ENCODE measurements at regions not wholly inside any gene's neighbourhood (a gene's known extent, or its start where the extent isn't known, plus 50 kb on each side); places are given as distances from the start of the nearest gene placed in this dataset.

DNA sequence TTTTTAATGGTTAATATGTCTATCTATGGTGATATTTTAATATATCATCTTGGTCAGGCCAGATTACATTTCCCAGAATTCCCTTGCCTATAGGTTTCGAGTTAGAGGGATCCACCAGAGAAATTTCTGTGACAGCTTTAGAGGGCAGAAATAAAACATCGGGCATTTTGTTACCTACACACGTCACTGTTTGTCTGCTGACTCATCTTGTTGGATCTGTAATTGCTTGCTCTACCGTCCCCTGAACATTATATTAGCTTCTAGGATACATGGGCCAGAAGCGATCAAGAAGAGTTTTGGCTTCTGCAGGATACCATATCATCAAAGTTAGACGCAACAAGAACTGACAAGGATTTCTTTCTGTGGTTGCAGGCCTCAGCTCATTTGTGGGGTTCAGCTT is 795.8 kb upstream of the GCFC2 start:
- Histone ChIP-seq H3K9me3 (replicated peaks in 1 of 2; ENCODE audit: control insufficient read depth in 1 of 2, insufficient read depth in 1 of 2, low read length in 2 of 2) (no peaks in the 10 kb centered on the region), H3K4me1 (ENCODE audit: control insufficient read depth in 1 of 2, insufficient read depth in 2 of 2, low read length in 2 of 2) (no peaks in the 10 kb centered on the region), H2AFZ (ENCODE audit: insufficient read depth, low read depth, low read length, poor library complexity, severe bottlenecking) (no peak overlapping the region), H3K27ac (ENCODE audit: low read depth in 1 of 2, low read length in 2 of 2) (no peak overlapping the region), H4K20me1 (ENCODE audit: insufficient read depth, low read length) (no peaks in the 10 kb centered on the region), H3K4me3 (replicated peaks in 1 of 3; ENCODE audit: low read depth in 2 of 3, low read length in 3 of 3) (no peak overlapping the region), H3K9ac (ENCODE audit: insufficient read depth, low read length, poor library complexity, severe bottlenecking) (no peak overlapping the region), H3K79me2 (ENCODE audit: insufficient read depth, low read length) (no peaks in the 10 kb centered on the region), H3K4me2 (replicated peaks; ENCODE audit: extremely low read depth, low read length, poor library complexity, severe bottlenecking) (no peak overlapping the region), H3K27me3 (ENCODE audit: control insufficient read depth in 2 of 2, insufficient read depth in 2 of 2, low read length in 2 of 2) (no peaks in the 10 kb centered on the region), H3K36me3 (replicated peaks in 1 of 2; ENCODE audit: control insufficient read depth in 1 of 2, insufficient read depth in 2 of 2, low read length in 2 of 2) (no peaks in the 10 kb centered on the region)
- DNase-seq: no peak
- no peak overlapping the region for H3K27ac Mint-ChIP-seq
- H3K4me3 Mint-ChIP-seq: no peak overlapping the region
- TF ChIP-seq, protein P1, sequence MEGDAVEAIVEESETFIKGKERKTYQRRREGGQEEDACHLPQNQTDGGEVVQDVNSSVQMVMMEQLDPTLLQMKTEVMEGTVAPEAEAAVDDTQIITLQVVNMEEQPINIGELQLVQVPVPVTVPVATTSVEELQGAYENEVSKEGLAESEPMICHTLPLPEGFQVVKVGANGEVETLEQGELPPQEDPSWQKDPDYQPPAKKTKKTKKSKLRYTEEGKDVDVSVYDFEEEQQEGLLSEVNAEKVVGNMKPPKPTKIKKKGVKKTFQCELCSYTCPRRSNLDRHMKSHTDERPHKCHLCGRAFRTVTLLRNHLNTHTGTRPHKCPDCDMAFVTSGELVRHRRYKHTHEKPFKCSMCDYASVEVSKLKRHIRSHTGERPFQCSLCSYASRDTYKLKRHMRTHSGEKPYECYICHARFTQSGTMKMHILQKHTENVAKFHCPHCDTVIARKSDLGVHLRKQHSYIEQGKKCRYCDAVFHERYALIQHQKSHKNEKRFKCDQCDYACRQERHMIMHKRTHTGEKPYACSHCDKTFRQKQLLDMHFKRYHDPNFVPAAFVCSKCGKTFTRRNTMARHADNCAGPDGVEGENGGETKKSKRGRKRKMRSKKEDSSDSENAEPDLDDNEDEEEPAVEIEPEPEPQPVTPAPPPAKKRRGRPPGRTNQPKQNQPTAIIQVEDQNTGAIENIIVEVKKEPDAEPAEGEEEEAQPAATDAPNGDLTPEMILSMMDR (IDR thresholded peaks at IDR 0.05): no peak
- no peaks in the 10 kb centered on the region for H3K27me3 Mint-ChIP-seq (ENCODE audit: low read depth in 3 of 3)
- no peaks in the 10 kb centered on the region for H3K36me3 Mint-ChIP-seq
- H3K9me3 Mint-ChIP-seq: no peaks in the 10 kb centered on the region
- no peaks in the 10 kb centered on the region for H3K4me1 Mint-ChIP-seq
- 89% methylated on average over 5 of the region's 6 CpGs for WGBS (ENCODE audit: insufficient coverage)
- intact Hi-C loops (cut with micrococcal nuclease): no loop called here

DNA sequence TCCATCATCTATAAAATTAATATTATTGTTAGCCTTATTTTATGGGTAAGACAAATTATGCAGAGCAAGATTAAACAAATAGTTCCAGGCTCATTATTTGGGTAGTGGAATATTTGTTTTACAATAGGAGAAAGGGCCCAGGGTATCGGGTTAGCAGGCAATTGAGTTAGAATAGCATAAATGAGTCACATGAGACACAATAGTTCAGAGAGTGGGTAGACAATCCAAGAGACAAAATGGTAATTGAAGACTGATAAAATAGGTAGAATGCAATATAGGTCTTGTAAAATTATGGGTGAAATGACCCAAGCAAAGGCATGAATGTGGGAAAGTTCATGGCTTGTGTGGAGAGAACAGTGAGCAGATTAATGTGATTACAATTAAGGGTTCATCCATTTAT is 790.9 kb upstream of the GCFC2 start:
- H3K36me3 ChIP-seq (replicated peaks in 1 of 2; ENCODE audit: control insufficient read depth in 1 of 2, insufficient read depth in 2 of 2, low read length in 2 of 2): no peaks in the 10 kb centered on the region
- H3K4me1 ChIP-seq (ENCODE audit: control insufficient read depth in 1 of 2, insufficient read depth in 2 of 2, low read length in 2 of 2): no peaks in the 10 kb centered on the region
- no peaks in the 10 kb centered on the region for H3K27me3 ChIP-seq (ENCODE audit: control insufficient read depth in 2 of 2, insufficient read depth in 2 of 2, low read length in 2 of 2)
- Mint-ChIP-seq H3K4me1 (no peaks in the 10 kb centered on the region), H3K36me3 (no peaks in the 10 kb centered on the region), H3K9me3 (peaks cover 0 to 3% (median 0%) of the 10 kb centered on the region in 7 donors), H3K4me3 (no peak overlapping the region), H3K27me3 (ENCODE audit: low read depth in 3 of 3) (no peaks in the 10 kb centered on the region), H3K27ac (no peak overlapping the region)
- no peaks in the 10 kb centered on the region for H3K9me3 ChIP-seq (replicated peaks in 1 of 2; ENCODE audit: control insufficient read depth in 1 of 2, insufficient read depth in 1 of 2, low read length in 2 of 2)
- no peaks in the 10 kb centered on the region for H4K20me1 ChIP-seq (ENCODE audit: insufficient read depth, low read length)
- no peak overlapping the region for H3K9ac ChIP-seq (ENCODE audit: insufficient read depth, low read length, poor library complexity, severe bottlenecking)
- H2AFZ ChIP-seq (ENCODE audit: insufficient read depth, low read depth, low read length, poor library complexity, severe bottlenecking): no peak overlapping the region
- no peak overlapping the region for H3K4me2 ChIP-seq (replicated peaks; ENCODE audit: extremely low read depth, low read length, poor library complexity, severe bottlenecking)
- WGBS (ENCODE audit: insufficient coverage): no CpG with 5 or more reads among the region's 1 CpG
- H3K79me2 ChIP-seq (ENCODE audit: insufficient read depth, low read length): no peaks in the 10 kb centered on the region
- intact Hi-C loops (cut with micrococcal nuclease): no loop called here
- no peak overlapping the region for H3K27ac ChIP-seq (ENCODE audit: low read depth in 1 of 2, low read length in 2 of 2)
- H3K4me3 ChIP-seq (replicated peaks in 1 of 3; ENCODE audit: low read depth in 2 of 3, low read length in 3 of 3): no peak overlapping the region
- TF ChIP-seq, protein P1 (IDR thresholded peaks at IDR 0.05): no peak
- no peak for DNase-seq
